ENCODE measurements at regions not wholly inside any gene's neighbourhood (a gene's known extent, or its start where the extent isn't known, plus 50 kb on each side); places are given as distances from the start of the nearest gene placed in this dataset.

DNA sequence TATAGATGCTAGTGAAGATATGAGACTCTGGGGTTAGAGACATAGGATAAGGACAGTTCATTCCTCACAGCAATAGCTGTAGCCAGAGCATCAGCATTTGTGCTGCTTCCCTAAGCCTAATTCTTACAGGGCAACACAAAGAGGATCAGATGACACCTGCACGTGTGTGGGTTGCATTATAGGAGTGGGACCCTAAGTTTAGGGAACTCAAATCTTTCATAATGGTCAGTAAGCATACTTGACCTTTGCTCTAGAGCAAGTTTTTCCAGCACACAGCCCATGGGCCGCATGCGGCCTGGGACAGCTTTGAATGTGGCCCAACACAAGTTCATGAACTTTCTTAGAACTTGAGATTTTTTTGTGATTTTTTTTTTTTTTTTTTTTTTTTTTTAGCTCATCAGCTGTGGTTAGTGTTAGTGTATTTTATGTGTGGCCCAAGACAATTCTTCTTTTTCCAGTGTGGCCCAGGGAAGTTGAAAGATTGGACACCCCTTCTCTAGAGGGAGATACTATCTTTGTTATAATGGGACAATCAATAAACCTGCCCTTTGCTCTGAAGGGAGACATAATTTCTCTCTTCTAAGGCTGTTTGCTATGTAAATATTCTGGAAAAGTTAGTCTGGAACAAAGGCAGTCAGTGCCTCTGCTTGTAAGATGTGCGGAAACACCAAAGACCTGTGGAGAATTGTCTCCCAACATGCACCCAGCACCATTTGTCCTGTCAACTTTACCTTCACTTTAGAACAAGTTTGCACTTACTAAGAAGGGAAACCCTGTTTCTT, 650.2 kb downstream of the ZNF674 start:
- DNase-seq (ENCODE audit: extremely low read depth in 1 of 2, low read depth in 1 of 2): no peak

DNA sequence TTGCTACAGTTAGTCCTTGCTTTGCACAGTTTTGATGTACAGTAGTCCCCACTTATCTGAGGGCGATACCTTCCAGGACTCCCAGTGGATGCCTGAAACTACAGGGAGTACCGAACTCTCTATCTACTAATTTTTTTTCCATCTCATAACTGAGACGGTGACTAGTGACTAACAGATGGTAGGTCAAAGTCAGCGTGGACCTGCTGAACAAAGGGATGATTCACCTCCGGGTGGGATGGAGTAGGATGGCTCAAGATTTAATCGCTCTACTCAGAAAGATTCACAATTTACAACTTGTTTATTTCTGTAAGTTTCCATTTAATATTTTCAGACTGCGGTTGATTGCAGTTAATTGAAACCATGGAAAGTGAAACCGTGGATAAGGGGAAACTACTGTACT, 655.8 kb downstream of the ZNF674 start:
- no peak for DNase-seq (ENCODE audit: extremely low read depth in 1 of 2, low read depth in 1 of 2)

DNA sequence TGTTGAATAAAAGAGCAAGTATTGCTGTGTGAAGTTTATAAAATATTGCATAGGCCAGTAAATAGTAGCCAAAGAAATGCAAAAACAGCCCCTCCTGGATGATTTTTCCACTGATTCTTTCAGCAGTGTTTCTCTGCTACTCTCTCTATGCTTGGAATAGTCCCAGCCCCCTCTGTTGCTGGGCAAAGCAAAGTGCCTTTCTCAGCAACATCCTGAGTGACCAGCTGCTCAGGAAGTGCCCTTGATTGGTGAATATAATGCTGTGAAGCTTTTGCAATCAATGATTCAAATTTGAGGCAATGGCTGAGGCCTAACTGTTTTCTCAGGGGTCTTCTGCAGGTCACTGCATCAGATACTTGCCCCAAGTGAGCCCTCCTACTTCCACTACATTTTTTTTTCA, 656.7 kb downstream of the ZNF674 start:
- no peak for DNase-seq (ENCODE audit: extremely low read depth in 1 of 2, low read depth in 1 of 2)

DNA sequence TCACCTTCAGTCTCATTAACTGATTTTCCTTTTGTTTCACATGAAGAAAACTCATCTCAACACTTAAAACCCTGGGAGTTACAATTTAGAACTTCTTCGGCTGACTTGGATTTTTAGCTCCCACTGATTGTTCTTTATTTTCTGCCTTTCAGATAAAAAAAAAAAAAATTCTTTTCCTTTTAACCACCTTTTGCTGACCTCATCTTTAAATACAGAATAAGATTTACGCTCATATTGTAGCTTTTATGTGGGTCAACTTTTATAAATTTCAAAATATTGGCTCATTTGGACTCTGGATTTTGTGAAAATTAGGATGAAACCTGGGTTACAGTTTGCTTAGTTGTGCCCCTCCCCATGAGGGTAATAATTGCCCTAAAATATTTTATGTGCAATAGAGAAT, 659.3 kb downstream of the ZNF674 start:
- DNase-seq (ENCODE audit: extremely low read depth in 1 of 2, low read depth in 1 of 2): no peak

DNA sequence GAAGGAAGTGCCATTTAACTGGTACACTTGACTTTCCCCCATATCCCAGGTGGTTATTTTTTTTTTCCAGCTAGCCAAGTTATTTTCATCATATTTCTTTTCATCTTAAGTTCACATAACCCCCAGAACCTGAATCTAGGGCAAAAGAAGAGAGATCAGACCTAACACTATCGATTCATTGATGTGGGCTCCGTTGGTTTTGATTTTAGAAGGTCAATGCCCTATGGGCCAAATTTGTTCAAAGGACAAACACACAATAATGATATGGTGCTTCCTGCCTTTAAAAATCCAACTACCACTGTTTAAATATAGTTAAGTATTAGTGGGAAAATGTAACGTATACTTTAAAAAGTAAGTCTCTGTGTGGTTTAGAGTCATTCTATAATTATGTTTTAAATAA, 665.7 kb downstream of the ZNF674 start:
- DNase-seq (ENCODE audit: extremely low read depth in 1 of 2, low read depth in 1 of 2): no peak

DNA sequence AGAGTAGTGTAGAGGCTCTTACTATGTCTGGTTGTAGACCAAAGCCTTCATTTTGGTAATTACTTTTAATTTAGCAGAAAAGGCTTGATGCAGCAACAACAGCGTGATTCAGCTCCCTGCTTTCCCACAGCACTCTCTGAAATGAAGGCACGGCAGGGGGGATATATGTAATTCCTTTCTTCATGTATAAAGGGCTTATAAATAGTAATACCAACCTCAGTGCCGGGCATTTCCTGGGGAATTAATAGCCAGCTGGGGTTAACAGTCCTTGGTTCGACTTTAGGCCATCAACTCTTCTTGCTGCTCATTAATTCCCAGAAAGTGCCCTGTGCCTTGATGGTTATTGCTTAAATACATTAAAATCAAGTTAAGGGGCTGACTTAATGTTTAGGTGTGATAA, 669.0 kb downstream of the ZNF674 start:
- DNase-seq (ENCODE audit: extremely low read depth in 1 of 2, low read depth in 1 of 2): no peak

DNA sequence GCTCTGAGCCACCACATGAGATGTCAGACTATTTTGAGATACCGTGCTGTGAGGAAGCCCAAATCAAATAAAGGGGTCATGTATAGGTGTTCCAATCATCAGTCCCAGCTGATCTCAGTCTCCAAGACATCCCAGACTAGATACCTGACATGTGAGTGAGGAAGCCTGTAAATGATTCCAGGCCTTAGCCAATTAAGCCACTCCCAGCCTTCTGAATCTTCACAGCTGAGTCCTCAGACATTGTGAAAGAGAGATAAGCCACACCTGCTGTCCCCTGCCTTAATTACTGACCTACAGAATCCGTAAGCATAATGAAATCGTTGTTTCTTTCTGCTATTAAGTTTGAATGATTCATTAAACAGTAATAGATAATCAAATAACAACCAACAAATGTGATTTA, 671.4 kb downstream of the ZNF674 start:
- DNase-seq (ENCODE audit: extremely low read depth in 1 of 2, low read depth in 1 of 2): no peak

DNA sequence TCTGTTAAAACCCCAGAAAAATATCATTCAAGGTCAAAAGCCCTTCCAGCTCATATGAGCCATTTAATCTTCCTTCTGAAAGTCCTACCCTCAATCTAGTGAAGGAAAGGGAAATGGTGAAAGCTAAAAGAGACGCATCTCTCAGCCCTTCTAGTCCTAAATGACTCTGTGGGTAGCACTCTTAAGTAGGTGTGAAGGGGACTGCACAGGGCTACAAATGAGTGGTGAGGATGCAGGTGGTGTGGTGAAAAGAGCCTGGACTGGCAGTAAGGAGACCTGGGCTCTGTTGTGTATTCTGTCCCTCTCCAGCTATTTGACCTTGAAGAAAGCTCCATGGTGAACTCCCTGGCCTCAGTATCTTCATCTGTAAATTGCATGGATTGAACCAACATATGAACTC, 671.8 kb upstream of the DIPK2B start:
- DNase-seq (ENCODE audit: extremely low read depth in 1 of 2, low read depth in 1 of 2): no peak

DNA sequence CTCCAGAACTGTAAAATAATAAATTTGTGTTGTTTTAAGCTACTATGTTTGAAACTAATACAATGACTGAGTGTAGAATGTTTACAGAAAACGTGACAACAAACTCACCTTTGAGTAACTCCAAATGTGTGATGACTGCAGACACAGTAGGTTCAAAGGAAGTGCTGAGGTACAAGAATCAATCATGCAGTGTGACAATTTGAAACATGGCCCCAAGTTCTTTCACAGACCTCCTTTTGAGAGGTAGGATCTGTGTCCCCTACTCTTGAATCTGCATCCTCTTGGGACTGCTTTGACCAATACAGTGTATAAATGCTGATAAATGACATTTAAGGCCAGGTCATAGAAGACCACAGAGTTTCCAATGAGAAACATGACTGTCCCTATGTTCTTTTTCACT, 667.7 kb upstream of the DIPK2B start:
- no peak for DNase-seq (ENCODE audit: extremely low read depth in 1 of 2, low read depth in 1 of 2)

DNA sequence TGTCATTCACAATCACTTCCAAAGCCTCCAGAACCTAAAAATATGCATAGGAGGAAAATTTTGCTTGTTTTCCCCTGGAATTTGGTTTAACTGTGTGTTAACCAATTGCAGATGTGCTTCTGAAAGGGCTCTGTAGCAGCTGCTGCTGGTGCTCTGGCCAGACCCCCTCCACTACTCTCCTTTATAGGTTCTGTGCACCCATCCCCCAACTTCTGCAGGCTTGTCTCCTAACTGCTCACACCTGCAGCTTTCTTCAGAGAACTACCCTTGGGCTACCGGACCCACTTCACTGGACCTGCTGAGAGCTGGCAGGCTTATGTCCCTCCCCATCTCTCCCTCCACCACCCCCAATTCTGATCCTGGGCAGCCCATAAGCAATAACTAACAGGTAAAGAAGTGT, 662.1 kb upstream of the DIPK2B start:
- DNase-seq (ENCODE audit: extremely low read depth in 1 of 2, low read depth in 1 of 2): no peak

DNA sequence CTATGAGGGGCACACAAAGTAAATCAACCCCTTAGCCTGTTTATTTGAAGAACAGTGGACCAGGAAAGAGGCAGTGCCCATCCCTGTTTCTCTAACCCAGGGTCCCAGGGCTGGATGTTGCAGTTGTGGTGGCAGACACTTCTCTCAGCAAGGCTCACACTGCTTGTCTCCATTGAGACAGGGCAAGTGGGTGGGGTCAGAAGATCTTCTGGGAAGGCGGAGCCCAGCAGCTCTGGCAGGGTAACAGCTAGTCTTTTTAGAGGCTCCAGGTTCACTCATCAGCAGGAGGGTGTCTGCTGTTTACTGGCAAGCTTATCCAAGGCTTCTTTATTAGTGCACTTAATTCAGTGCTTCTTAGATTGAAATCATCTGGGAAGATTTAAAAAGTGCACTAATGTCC, 659.8 kb upstream of the DIPK2B start:
- DNase-seq (ENCODE audit: extremely low read depth in 1 of 2, low read depth in 1 of 2): no peak

DNA sequence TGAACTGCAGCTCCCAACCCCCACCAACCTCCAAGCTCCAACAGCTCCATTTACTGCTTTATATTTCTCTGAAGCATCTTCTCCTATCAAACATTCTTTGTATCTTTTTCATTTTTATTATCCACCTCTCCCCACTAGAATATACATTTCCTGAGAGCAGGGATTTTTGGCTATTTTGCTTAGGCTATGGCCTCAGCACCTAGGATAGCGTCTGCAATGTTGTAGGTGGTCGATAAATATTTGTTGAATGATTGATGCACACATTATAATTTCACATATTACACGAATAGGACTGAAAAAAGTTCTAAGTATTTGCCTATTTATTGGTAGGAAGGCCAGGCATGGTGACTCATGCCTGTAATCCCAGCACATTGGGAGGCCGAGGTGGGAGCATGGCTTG, 658.7 kb upstream of the DIPK2B start:
- DNase-seq (ENCODE audit: extremely low read depth in 1 of 2, low read depth in 1 of 2): no peak

DNA sequence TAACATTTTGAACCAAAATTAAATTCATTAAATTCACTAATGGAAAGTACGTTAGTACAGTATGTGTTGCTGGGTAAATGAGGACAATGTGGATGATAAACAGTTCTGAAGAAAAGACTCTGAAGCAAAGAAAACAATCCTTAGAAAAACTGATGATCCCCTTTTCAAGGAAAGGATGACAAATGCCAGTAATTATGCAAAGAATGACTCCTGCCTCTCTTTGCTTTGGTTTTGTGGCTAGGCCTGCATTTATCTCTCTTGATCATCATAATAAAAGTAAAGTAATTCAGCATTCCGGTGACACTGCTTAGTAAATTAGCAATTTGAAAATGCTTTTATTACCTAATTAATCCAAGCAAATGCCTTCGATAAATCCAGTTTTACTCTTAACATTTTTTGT, 652.2 kb upstream of the DIPK2B start:
- no peak for DNase-seq (ENCODE audit: extremely low read depth in 1 of 2, low read depth in 1 of 2)

DNA sequence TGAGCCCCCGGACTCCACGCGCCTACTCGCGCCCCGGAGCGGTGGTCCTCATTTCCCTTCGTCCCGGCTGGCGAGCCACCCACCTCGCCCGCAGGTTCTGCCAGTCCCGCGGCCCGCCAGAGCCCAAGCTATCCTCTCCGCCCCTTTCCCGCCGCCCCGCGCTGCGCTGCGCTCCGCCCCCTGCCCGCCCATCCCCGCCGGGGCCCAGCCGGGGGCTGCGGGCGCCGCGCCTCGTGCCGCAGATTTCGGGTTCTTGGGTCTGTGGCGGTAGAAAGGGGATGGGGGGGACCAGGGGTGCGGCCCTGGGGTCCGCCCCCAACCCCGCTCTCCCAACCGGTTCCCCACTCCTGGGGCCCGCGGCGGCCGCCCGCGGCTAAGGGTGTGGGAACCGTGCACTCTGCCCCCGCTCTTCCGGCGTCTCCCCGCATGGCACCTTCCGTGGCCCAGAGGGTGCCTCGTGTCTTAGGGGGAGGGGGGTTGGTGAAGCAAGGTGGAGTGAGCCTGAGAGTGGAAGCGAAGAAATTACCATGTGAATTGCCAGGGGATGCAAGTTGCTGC, 650.8 kb upstream of the DIPK2B start:
- no peak for DNase-seq (ENCODE audit: extremely low read depth in 1 of 2, low read depth in 1 of 2)

DNA sequence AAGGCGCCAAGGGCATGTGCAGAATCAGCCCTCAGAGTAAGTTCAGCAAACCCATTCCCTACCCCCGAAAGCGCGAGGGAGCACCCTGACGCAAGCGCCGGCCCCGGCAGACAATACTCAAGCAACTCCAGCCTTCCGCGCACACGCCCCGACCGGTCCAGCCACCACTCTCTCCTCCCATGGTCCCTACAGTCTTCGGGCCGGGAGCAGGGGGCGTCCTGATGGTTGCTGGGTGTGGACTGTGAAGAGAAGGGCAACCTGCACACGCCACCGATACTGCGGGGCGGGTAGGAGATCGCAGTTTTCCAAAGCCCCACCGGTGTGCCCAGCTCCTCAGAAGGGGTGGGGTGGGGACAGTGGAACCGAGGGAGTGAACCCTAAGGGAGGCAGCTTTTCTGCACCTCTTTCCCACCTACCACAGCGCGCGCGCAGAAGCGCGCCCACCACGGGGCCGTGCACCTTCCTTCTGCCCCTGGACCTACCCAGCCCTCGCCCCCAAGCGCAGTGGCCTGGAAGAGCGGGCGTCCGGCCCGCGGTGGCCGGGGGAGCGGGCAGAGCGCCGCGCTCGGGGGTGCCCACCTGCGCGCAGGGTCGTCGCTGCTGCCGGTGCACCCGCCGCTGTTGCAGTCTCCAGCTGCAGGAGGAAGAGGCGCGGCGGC, 650.2 kb upstream of the DIPK2B start:
- no peak for DNase-seq (ENCODE audit: extremely low read depth in 1 of 2, low read depth in 1 of 2)

DNA sequence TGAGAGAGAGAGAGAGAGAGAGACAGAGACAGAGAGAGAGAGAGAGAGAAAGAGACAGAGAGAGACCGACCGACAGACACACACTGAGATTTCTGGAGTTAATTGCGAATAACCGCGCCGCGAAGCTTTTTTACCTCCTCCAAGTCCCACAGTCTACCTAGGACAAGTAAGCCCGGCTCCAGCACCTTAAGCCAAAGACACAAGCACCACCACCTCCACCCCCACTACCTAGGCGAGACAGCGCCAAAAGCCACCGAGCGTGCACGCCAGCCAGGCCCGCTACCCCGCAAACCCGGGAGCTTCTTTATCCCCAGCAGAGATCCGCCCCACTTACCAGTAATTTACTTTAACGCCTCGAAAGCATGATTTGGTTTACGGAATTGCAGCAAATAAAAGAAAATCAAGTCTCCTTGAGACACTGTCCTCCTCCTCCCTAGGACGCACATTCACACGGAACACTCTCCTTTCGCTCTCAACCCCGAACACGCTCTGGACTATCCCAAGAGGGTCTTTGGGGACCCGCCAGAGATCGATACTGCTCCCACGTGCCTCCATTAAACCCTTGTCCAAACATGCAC, 649.6 kb upstream of the DIPK2B start:
- DNase-seq (ENCODE audit: extremely low read depth in 1 of 2, low read depth in 1 of 2): no peak

DNA sequence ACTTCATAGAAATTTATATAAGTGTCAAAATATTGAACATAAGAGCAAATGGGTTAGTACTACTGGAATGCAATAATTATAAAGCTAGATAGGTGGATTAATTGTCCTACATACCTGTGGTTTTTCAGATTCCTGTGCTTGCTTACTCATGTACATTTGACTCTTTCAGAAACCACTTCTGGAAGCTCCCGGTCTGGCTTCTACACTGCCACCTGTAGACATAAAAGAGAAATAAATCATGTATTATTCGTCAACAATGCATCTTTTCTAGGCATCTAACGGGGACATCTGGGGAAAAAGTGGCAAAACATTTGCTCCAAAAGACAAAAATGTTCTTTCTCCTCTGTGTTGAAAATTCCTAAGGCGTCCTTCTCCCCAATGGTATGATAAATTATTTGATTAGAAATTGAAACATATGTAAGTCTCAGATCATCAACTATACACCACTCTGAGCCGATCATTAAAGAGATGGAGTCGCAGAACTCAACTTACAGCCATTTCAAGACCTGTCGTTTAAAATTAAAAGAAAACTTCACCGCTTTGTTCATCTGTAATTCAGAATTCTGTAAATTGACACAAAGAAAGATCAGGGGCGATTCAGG, 648.7 kb upstream of the DIPK2B start:
- no peak for DNase-seq (ENCODE audit: extremely low read depth in 1 of 2, low read depth in 1 of 2)

DNA sequence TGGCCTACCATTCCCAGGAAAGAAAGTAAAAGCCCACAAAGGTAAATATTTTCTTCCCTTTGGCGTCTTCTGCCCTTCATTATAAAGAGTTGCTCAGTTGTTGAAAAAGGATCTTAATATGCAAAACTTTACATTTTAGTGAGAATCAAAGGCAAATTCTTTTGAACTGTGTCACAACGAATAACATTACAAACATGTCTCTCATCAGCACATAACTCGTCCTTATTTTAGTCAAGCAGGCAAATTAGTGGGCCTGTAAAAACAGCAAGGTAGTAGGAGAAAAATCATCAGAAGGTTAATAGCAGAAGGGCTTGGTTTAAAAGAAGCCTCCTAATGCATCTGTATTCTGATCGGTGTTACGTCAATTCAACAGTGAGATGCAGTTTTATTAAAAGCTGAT, 647.3 kb upstream of the DIPK2B start:
- DNase-seq (ENCODE audit: extremely low read depth in 1 of 2, low read depth in 1 of 2): no peak

DNA sequence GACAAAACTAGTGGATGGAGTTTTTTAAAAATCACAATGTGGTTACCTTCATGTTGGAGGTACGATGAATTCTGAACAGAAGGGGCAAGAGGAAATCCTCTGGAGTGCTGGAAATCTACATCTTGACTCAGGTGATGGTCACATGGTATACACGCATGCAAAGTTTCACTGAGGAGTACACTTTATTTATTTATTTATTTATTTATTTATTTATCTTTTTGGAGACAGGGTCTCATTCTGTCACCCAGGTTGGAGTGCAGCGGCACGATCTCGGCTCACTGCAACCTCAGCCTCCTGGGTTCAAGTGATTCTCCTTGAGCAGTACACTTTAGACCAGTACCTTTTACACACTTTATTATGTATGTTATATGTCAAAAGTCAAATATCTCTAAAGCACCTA, 645.7 kb upstream of the DIPK2B start:
- no peak for DNase-seq (ENCODE audit: extremely low read depth in 1 of 2, low read depth in 1 of 2)

DNA sequence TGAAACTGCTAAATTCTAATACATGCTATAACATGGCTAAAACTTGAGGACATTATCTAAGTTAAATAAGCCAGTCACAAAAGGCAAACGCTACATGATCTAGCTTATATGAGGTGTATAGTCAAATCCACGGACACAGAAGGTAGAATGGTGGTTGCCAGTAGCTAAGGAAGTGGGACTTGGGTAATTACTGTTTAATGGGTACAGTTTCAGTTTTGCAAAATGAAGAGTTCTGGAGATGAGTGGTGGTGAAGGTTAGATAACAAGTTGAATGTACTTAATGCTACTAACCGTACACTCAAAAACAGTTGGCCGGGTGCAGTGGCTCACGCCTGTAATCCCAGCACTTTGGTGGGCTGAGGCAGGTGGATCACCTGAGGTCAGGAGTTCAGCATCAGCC, 644.5 kb upstream of the DIPK2B start:
- DNase-seq (ENCODE audit: extremely low read depth in 1 of 2, low read depth in 1 of 2): no peak

DNA sequence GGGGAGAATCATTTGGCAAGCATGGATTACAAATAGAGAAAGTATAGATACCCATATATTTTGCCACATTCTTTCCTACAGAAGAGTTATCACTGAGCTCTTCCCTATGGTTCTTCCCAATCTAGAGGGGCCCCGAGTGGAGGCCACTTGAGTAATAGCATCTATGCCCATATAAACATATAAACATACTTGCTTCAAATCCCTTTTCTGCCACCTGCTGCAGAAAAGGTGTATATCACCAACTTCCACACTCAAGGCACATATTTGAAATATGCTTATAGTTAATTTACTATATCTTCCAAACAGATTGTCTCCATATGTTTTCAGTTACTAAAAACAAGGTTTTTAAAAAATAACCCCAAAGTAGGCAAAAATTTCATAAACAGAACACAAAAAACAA, 642.8 kb upstream of the DIPK2B start:
- DNase-seq (ENCODE audit: extremely low read depth in 1 of 2, low read depth in 1 of 2): no peak

DNA sequence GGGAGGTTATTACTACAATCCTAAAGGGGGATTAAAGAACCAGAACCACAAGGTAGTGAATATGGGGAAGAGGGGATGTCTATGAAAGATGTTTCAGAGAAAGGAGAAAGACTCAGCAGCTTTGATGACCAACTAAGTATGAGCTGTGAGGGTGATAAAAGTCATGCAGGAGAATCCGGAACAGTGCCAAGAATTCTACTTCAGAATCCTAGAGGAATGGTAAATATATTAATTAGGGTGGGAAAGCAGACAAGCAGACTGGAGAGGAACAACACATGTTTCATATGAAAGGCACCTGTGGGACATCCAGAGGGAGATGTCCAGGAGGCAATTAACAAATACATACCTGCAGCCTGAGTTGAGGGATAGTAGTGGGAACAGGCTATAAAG, 642.2 kb upstream of the DIPK2B start:
- no peak for DNase-seq (ENCODE audit: extremely low read depth in 1 of 2, low read depth in 1 of 2)
